Peyer's patch (tissue), 4 donors: ENCODE measurements at regions not wholly inside any gene's neighbourhood (a gene's known extent, or its start where the extent isn't known, plus 50 kb on each side); places are given as distances from the start of the nearest gene placed in this dataset.

Experiments used
- POLR2A ChIP-seq, 2 donors: fragments of 450-650 bp; IDR thresholded peaks; one replicate each; pipeline ENCODE4 v1.5.1; 2017; ENCODE audit warnings: antibody characterized with exemption in 2 of 2, mild to moderate bottlenecking in 2 of 2, moderate library complexity in 2 of 2
- TF ChIP-seq, protein P1 (sequence below), 6 experiments: fragments of 450-650 bp in 4 of 6; fragments of 200-600 bp in 2 of 6; sonication (generic) in 1 of 6; IDR thresholded peaks; one replicate each; pipeline ENCODE4 v1.5.1; 2017 to 2019; ENCODE audit warnings: antibody characterized with exemption in 6 of 6, mild to moderate bottlenecking in 3 of 6, moderate library complexity in 1 of 6

DNA sequence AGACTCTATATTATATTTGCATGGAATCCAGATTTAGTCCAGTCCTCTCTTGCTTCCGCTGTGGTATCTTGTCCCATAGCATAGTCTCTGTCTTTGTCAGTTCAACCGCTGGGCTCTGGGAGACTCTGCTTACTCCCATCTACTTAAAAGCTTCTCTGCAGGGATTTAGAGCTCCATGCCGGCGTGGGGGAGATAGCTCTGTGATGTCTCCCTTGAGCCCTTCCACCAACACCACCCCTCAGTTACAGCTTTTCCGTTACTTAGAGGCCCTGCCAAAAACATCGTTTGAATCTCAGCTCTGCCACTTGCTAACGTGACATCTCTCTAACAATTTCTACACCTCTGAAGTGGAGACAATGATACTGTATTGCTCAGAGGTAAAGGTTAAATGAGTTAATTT is 306.1 kb upstream of the ZNF608 start:
- TF ChIP-seq POLR2A (IDR thresholded peaks at IDR 0.05) = no peak
- TF ChIP-seq, protein P1, sequence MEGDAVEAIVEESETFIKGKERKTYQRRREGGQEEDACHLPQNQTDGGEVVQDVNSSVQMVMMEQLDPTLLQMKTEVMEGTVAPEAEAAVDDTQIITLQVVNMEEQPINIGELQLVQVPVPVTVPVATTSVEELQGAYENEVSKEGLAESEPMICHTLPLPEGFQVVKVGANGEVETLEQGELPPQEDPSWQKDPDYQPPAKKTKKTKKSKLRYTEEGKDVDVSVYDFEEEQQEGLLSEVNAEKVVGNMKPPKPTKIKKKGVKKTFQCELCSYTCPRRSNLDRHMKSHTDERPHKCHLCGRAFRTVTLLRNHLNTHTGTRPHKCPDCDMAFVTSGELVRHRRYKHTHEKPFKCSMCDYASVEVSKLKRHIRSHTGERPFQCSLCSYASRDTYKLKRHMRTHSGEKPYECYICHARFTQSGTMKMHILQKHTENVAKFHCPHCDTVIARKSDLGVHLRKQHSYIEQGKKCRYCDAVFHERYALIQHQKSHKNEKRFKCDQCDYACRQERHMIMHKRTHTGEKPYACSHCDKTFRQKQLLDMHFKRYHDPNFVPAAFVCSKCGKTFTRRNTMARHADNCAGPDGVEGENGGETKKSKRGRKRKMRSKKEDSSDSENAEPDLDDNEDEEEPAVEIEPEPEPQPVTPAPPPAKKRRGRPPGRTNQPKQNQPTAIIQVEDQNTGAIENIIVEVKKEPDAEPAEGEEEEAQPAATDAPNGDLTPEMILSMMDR (IDR thresholded peaks at IDR 0.05) = no peak
